Naive thymus-derived CD8-positive, alpha-beta T cell (primary cell): ENCODE measurements at regions not wholly inside any gene's neighbourhood (a gene's known extent, or its start where the extent isn't known, plus 50 kb on each side); places are given as distances from the start of the nearest gene placed in this dataset.

Source experiments
- ATAC-seq, 2 donors: fragments of 150-1000 bp; cut with Tn5 transposase in 1 of 2; sonication (Bioruptor Pico), chemical (Tn5 transposase) in 1 of 2; 1 replicate in 1 of 2; 2 replicates in 1 of 2; pipeline ENCODE4 v1.10.0; 2021; ENCODE audit warnings: mild to moderate bottlenecking in 2 of 2, moderate library complexity in 2 of 2
- POLR2A ChIA-PET: fragments of 350-600 bp; sonication (Branson Sonifier 250); formaldehyde crosslinking; loops from one replicate; lab custom pipeline; 2021; ENCODE audit warnings: antibody characterized with exemption; lab: Charles Lee
- DNase-seq, 10 donors: peaks; one replicate each; pipeline versions ENCODE4 v3.0.0 to v3.0.0-alpha.2; 2020 to 2022
- H3K27ac Mint-ChIP-seq, 10 donors: one replicate each; pipeline ENCODE4 v1.8.0; 2020 to 2022; ENCODE audit warnings: mild to moderate bottlenecking in 10 of 10, mixed read lengths in 10 of 10, moderate library complexity in 4 of 10, inconsistent platforms in 1 of 10
- H3K27me3 Mint-ChIP-seq, 5 donors: one replicate each; pipeline ENCODE4 v1.8.0; 2021 to 2022; ENCODE audit warnings: mixed read lengths in 5 of 5
- H3K36me3 Mint-ChIP-seq, 3 donors: one replicate each; pipeline ENCODE4 v1.8.0; 2020 to 2022; ENCODE audit warnings: mixed read lengths in 3 of 3, mild to moderate bottlenecking in 2 of 3, inconsistent platforms in 1 of 3
- H3K4me1 Mint-ChIP-seq, 4 donors: one replicate each; pipeline ENCODE4 v1.8.0; 2021 to 2022; ENCODE audit warnings: mixed read lengths in 4 of 4
- H3K4me3 Mint-ChIP-seq, 10 donors: one replicate each; pipeline ENCODE4 v1.8.0; 2020 to 2022; ENCODE audit warnings: mild to moderate bottlenecking in 10 of 10, mixed read lengths in 10 of 10, moderate library complexity in 6 of 10, inconsistent platforms in 1 of 10
- H3K9me3 Mint-ChIP-seq, 9 donors: one replicate each; pipeline ENCODE4 v1.8.0; 2020 to 2022; ENCODE audit warnings: mixed read lengths in 9 of 9, mild to moderate bottlenecking in 3 of 9, inconsistent platforms in 1 of 9, moderate library complexity in 1 of 9

GRCh38 chr16:66287416-66287815 is 79.1 kb upstream of the CDH5 start:
- Mint-ChIP-seq H3K27me3 (peaks cover 0 to 4% (median 3%) of the 10 kb centered on the region in 5 donors), H3K36me3 (no peaks in the 10 kb centered on the region), H3K4me1 (no peaks in the 10 kb centered on the region), H3K4me3 (no peak overlapping the region), H3K9me3 (no peaks in the 10 kb centered on the region), H3K27ac (no peak overlapping the region)
- POLR2A ChIA-PET: no interaction called here
- DNase-seq (peak in 1 of 10 donors; percentile 7), ATAC-seq (no peak)

GRCh38 chr16:66286527-66286926 is 80.0 kb upstream of the CDH5 start:
- H3K4me3 Mint-ChIP-seq: no peak overlapping the region
- no peaks in the 10 kb centered on the region for H3K36me3 Mint-ChIP-seq
- peaks cover 0 to 2% (median 0%) of the 10 kb centered on the region in 5 donors for H3K27me3 Mint-ChIP-seq
- ATAC-seq: no peak
- no peak for DNase-seq
- no peak overlapping the region for H3K27ac Mint-ChIP-seq
- H3K4me1 Mint-ChIP-seq: no peaks in the 10 kb centered on the region
- POLR2A ChIA-PET: no interaction called here
- no peaks in the 10 kb centered on the region for H3K9me3 Mint-ChIP-seq

GRCh38 chr16:66278604-66279262 is 87.8 kb upstream of the CDH5 start:
- H3K27me3 Mint-ChIP-seq: peaks cover 2 to 59% (median 18%) of the 10 kb centered on the region in 5 donors
- peaks cover 0 to 15% (median 2%) of the 10 kb centered on the region in 4 donors for H3K4me1 Mint-ChIP-seq
- ATAC-seq: no peak
- POLR2A ChIA-PET: no interaction called here
- peaks cover 0 to 50% (median 28%) of the 10 kb centered on the region in 9 donors for H3K9me3 Mint-ChIP-seq
- no peak overlapping the region for H3K27ac Mint-ChIP-seq
- H3K4me3 Mint-ChIP-seq: no peak overlapping the region
- DNase-seq: no peak
- peaks cover 6 to 28% (median 16%) of the 10 kb centered on the region in 3 donors for H3K36me3 Mint-ChIP-seq

- no peak overlapping the region for H3K27ac Mint-ChIP-seq
- DNase-seq (no peak), ATAC-seq (no peak)
- POLR2A ChIA-PET: no interaction called here
- peaks cover 0 to 15% (median 2%) of the 10 kb centered on the region in 4 donors for H3K4me1 Mint-ChIP-seq
- H3K27me3 Mint-ChIP-seq: peaks cover 7 to 66% (median 22%) of the 10 kb centered on the region in 5 donors
- H3K4me3 Mint-ChIP-seq: no peak overlapping the region
- peaks cover 0 to 50% (median 28%) of the 10 kb centered on the region in 9 donors for H3K9me3 Mint-ChIP-seq
- peaks cover 6 to 28% (median 16%) of the 10 kb centered on the region in 3 donors for H3K36me3 Mint-ChIP-seq
These were observed 88.4 kb upstream of the CDH5 start for GRCh38 chr16:66278111-66278531.

GRCh38 chr16:66277311-66278070 is 89.0 kb upstream of the CDH5 start:
- Mint-ChIP-seq H3K4me3 (no peak overlapping the region), H3K9me3 (peaks cover 0 to 50% (median 28%) of the 10 kb centered on the region in 9 donors), H3K27me3 (peaks cover 11 to 72% (median 24%) of the 10 kb centered on the region in 5 donors), H3K36me3 (peaks cover 6 to 28% (median 16%) of the 10 kb centered on the region in 3 donors), H3K27ac (no peak overlapping the region), H3K4me1 (peaks cover 0 to 15% (median 2%) of the 10 kb centered on the region in 4 donors)
- ATAC-seq (no peak), DNase-seq (no peak)
- POLR2A ChIA-PET: no interaction called here

- Mint-ChIP-seq H3K27ac (no peak overlapping the region), H3K36me3 (peaks cover 6 to 28% (median 16%) of the 10 kb centered on the region in 3 donors), H3K4me1 (peaks cover 0 to 15% (median 2%) of the 10 kb centered on the region in 4 donors), H3K4me3 (no peak overlapping the region), H3K9me3 (peaks cover 0 to 50% (median 28%) of the 10 kb centered on the region in 9 donors), H3K27me3 (peaks cover 13 to 75% (median 28%) of the 10 kb centered on the region in 5 donors)
- DNase-seq: no peak
- no peak for ATAC-seq
- POLR2A ChIA-PET: no interaction called here
These were observed 90.6 kb upstream of the CDH5 start for GRCh38 chr16:66275775-66276428.

GRCh38 chr16:66274335-66275110 is 92.0 kb upstream of the CDH5 start:
- Mint-ChIP-seq H3K4me1 (peaks cover 0 to 15% (median 4%) of the 10 kb centered on the region in 4 donors), H3K4me3 (peak overlapping the region in 6 of 10 donors; percentile 5 to 49 (median 24)), H3K36me3 (peaks cover 6 to 22% (median 16%) of the 10 kb centered on the region in 3 donors), H3K27me3 (peaks cover 14 to 69% (median 24%) of the 10 kb centered on the region in 5 donors), H3K9me3 (peaks cover 0 to 38% (median 25%) of the 10 kb centered on the region in 9 donors), H3K27ac (peak overlapping the region in 1 of 10 donors; percentile 63)
- no peak for DNase-seq
- no peak for ATAC-seq
- POLR2A ChIA-PET: no interaction called here

- Mint-ChIP-seq H3K36me3 (peaks cover 4 to 14% (median 10%) of the 10 kb centered on the region in 3 donors), H3K9me3 (peaks cover 0 to 31% (median 18%) of the 10 kb centered on the region in 9 donors), H3K27ac (no peak overlapping the region), H3K4me1 (peaks cover 0 to 15% (median 4%) of the 10 kb centered on the region in 4 donors), H3K27me3 (peaks cover 18 to 68% (median 23%) of the 10 kb centered on the region in 5 donors), H3K4me3 (no peak overlapping the region)
- ATAC-seq (no peak), DNase-seq (no peak)
- POLR2A ChIA-PET: no interaction called here
These were observed 92.7 kb upstream of the CDH5 start for GRCh38 chr16:66273644-66274334.

GRCh38 chr16:66273053-66273452 is 93.4 kb upstream of the CDH5 start:
- Mint-ChIP-seq H3K4me1 (peaks cover 0 to 15% (median 4%) of the 10 kb centered on the region in 4 donors), H3K4me3 (no peak overlapping the region), H3K9me3 (peaks cover 0 to 26% (median 13%) of the 10 kb centered on the region in 9 donors), H3K27me3 (peaks cover 18 to 63% (median 19%) of the 10 kb centered on the region in 5 donors), H3K36me3 (peaks cover 0 to 10% (median 7%) of the 10 kb centered on the region in 3 donors), H3K27ac (peak overlapping the region in 2 of 10 donors; percentile 19 to 81)
- POLR2A ChIA-PET: no interaction called here
- DNase-seq (no peak), ATAC-seq (no peak)

GRCh38 chr16:66272461-66272860 is 94.0 kb upstream of the CDH5 start:
- Mint-ChIP-seq H3K27ac (no peak overlapping the region), H3K4me3 (no peak overlapping the region), H3K27me3 (peaks cover 18 to 69% (median 23%) of the 10 kb centered on the region in 5 donors), H3K9me3 (peaks cover 0 to 22% (median 11%) of the 10 kb centered on the region in 9 donors), H3K4me1 (peaks cover 0 to 15% (median 6%) of the 10 kb centered on the region in 4 donors), H3K36me3 (peaks cover 0 to 10% (median 7%) of the 10 kb centered on the region in 3 donors)
- DNase-seq (no peak), ATAC-seq (no peak)
- POLR2A ChIA-PET: no interaction called here
